SK-N-MC (cell line): ENCODE measurements at regions not wholly inside any gene's neighbourhood (a gene's known extent, or its start where the extent isn't known, plus 50 kb on each side); places are given as distances from the start of the nearest gene placed in this dataset.

Experiments used
- DNase-seq: peaks from one replicate; pipeline ENCODE4 v3.0.0-alpha.2; 2011; ENCODE audit warnings: low read depth, low spot score
- H3K27ac ChIP-seq: fragments of 200-600 bp; sonication (generic); 2 replicates; pipeline ENCODE4 v1.5.1; 2016; ENCODE audit warnings: mixed run types
- H3K36me3 ChIP-seq: fragments of 200-600 bp; sonication (generic); 2 replicates; pipeline ENCODE4 v1.6.1; 2017; ENCODE audit warnings: antibody characterized with exemption, low read length, mixed read lengths; ENCODE audit not compliant: insufficient read depth
- H3K4me3 ChIP-seq: fragments of 200-600 bp; sonication (generic); 2 replicates; pipeline ENCODE4 v1.5.1; 2016
- H3K9ac ChIP-seq: fragments of 200-600 bp; sonication (generic); 2 replicates; pipeline ENCODE4 v1.8.0; 2017; ENCODE audit warnings: mixed run types, mixed read lengths; ENCODE audit not compliant: insufficient read length
- H3K9me3 ChIP-seq: fragments of 200-600 bp; sonication (generic); 2 replicates; pipeline ENCODE4 v1.6.1; 2017; ENCODE audit warnings: low read depth, mild to moderate bottlenecking, antibody characterized with exemption, low read length, moderate library complexity, mixed read lengths
- EZH2 ChIP-seq: fragments of 200-600 bp; sonication (generic); IDR thresholded peaks from one replicate; pipeline ENCODE4 v1.6.1; 2017; ENCODE audit warnings: antibody characterized with exemption
- FOXP2 ChIP-seq: optimal IDR thresholded peaks from 2 replicates; pipeline ENCODE3; 2011; ENCODE audit warnings: mild to moderate bottlenecking, moderate library complexity; ENCODE audit not compliant: insufficient read depth; ENCODE audit errors: extremely low read length, control extremely low read depth
- POLR2AphosphoS5 ChIP-seq: IDR thresholded peaks from 2 replicates; pipeline ENCODE4 v1.6.1; 2012; ENCODE audit warnings: mild to moderate bottlenecking, low read depth, low read length, borderline replicate concordance

- H3K27ac ChIP-seq, result no peak overlapping the region
Measured at GRCh38 chr9:28031521-28032267, 458.4 kb upstream of the C9orf72 start.

GRCh38 chr9:28032268-28032590 lies 458.9 kb upstream of the C9orf72 start:
- Histone ChIP-seq H3K36me3 (no peaks in the 10 kb centered on the region), H3K9ac (no peak overlapping the region), H3K27ac (no peak overlapping the region), H3K4me3 (no peak overlapping the region), H3K9me3 (no peaks in the 10 kb centered on the region)
- no peak for DNase-seq
- TF ChIP-seq EZH2, result no peak
- no peak for TF ChIP-seq FOXP2
- TF ChIP-seq POLR2AphosphoS5, result no peak

More at GRCh38 chr9:28031521-28032267, 458.4 kb upstream of the C9orf72 start:
- H3K36me3 ChIP-seq, result no peaks in the 10 kb centered on the region
- no peak for TF ChIP-seq POLR2AphosphoS5
- no peak for TF ChIP-seq EZH2
- no peak for TF ChIP-seq FOXP2
- H3K9ac ChIP-seq, result no peak overlapping the region
- DNase-seq, result no peak
- H3K9me3 ChIP-seq, result no peaks in the 10 kb centered on the region
- H3K4me3 ChIP-seq, result no peak overlapping the region

- TF ChIP-seq POLR2AphosphoS5 (no peak), EZH2 (no peak), FOXP2 (no peak)
- H3K36me3 ChIP-seq, result no peaks in the 10 kb centered on the region
- DNase-seq, result no peak
- H3K27ac ChIP-seq, result no peak overlapping the region
- H3K4me3 ChIP-seq, result no peak overlapping the region
- H3K9me3 ChIP-seq, result no peaks in the 10 kb centered on the region
- no peak overlapping the region for H3K9ac ChIP-seq
Measured at GRCh38 chr9:28034242-28034641, 461.0 kb upstream of the C9orf72 start.

DNA sequence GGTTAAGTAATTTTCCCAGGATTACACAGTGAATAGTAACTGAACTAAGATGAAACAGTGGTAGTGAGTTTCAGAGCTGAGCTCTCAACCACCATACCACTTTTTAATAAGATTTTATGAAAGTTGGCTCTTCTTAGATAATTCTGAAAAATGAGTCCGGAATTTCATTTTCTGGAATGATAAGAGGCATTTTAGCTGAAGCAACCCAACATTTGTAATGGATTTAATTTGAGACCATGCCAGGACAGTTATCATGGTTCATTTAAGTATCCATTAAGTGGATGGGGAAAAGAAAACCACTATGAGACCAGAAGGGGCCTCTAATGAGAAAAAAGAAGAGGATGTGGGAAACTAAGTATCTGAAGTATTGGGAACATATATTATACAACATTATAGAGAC lies 464.7 kb upstream of the C9orf72 start:
- H3K9me3 ChIP-seq, result no peaks in the 10 kb centered on the region
- H3K27ac ChIP-seq, result no peak overlapping the region
- DNase-seq, result no peak
- H3K36me3 ChIP-seq, result no peaks in the 10 kb centered on the region
- no peak overlapping the region for H3K9ac ChIP-seq
- TF ChIP-seq EZH2 (no peak), FOXP2 (no peak), POLR2AphosphoS5 (no peak)
- H3K4me3 ChIP-seq, result no peak overlapping the region

- TF ChIP-seq EZH2 (no peak), POLR2AphosphoS5 (no peak), FOXP2 (no peak)
- Histone ChIP-seq H3K9me3 (no peaks in the 10 kb centered on the region), H3K4me3 (no peak overlapping the region), H3K9ac (no peak overlapping the region), H3K27ac (no peak overlapping the region), H3K36me3 (no peaks in the 10 kb centered on the region)
- no peak for DNase-seq
Measured at GRCh38 chr9:28045051-28045450, 471.8 kb upstream of the C9orf72 start.

DNA sequence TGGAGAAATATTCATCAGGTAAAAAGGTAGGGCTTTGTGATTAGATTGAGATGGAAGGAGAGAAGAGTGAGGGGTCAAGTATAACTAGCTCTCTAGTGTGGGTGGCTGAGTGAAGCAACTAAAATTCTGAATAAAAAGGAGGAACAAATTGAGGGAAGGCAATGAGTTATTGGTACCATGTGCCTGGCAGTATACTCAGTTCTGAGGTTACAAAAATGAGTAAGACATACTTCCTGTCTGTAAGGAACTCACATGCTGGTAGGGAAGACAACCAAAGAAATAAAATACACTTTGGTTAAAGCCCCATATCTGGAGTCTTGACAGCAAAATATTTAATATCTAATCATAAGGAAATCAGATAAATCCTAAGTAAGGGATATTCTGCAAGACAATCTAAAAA lies 476.8 kb upstream of the C9orf72 start:
- TF ChIP-seq EZH2, result no peak
- TF ChIP-seq POLR2AphosphoS5, result no peak
- no peak for TF ChIP-seq FOXP2
- Histone ChIP-seq H3K9me3 (no peaks in the 10 kb centered on the region), H3K9ac (no peak overlapping the region), H3K36me3 (no peaks in the 10 kb centered on the region), H3K27ac (peak overlapping the region; percentile 45; the same call in 1 of the 2 replicates), H3K4me3 (no peak overlapping the region)
- no peak for DNase-seq

GRCh38 chr9:28050941-28051340 lies 477.7 kb upstream of the C9orf72 start:
- Histone ChIP-seq H3K9me3 (no peaks in the 10 kb centered on the region), H3K36me3 (peaks cover 4% of the 10 kb centered on the region; the same call in 1 of the 2 replicates), H3K4me3 (no peak overlapping the region), H3K9ac (no peak overlapping the region), H3K27ac (0 out of 2 replicates have a peak overlapping the region, but pooled peaks have one; percentile 9)
- no peak for TF ChIP-seq FOXP2
- TF ChIP-seq EZH2, result no peak
- TF ChIP-seq POLR2AphosphoS5, result no peak
- no peak for DNase-seq

GRCh38 chr9:28051559-28052503 lies 478.6 kb upstream of the C9orf72 start:
- H3K4me3 ChIP-seq, result peak overlapping the region; percentile 27; the same call in 1 of the 2 replicates
- no peak for DNase-seq
- TF ChIP-seq POLR2AphosphoS5 (no peak), FOXP2 (no peak), EZH2 (no peak)
- peak overlapping the region; percentile 55 for H3K27ac ChIP-seq
- H3K36me3 ChIP-seq, result peaks cover 4% of the 10 kb centered on the region; the same call in 1 of the 2 replicates
- no peak overlapping the region for H3K9ac ChIP-seq
- no peaks in the 10 kb centered on the region for H3K9me3 ChIP-seq
